HS-27A (cell line): ENCODE measurements at regions not wholly inside any gene's neighbourhood (a gene's known extent, or its start where the extent isn't known, plus 50 kb on each side); places are given as distances from the start of the nearest gene placed in this dataset.

ENCODE experiments used
- DNase-seq: peaks from one replicate; pipeline ENCODE4 v3.0.0-alpha.2; 2012; ENCODE audit warnings: low read depth, missing footprints

DNA sequence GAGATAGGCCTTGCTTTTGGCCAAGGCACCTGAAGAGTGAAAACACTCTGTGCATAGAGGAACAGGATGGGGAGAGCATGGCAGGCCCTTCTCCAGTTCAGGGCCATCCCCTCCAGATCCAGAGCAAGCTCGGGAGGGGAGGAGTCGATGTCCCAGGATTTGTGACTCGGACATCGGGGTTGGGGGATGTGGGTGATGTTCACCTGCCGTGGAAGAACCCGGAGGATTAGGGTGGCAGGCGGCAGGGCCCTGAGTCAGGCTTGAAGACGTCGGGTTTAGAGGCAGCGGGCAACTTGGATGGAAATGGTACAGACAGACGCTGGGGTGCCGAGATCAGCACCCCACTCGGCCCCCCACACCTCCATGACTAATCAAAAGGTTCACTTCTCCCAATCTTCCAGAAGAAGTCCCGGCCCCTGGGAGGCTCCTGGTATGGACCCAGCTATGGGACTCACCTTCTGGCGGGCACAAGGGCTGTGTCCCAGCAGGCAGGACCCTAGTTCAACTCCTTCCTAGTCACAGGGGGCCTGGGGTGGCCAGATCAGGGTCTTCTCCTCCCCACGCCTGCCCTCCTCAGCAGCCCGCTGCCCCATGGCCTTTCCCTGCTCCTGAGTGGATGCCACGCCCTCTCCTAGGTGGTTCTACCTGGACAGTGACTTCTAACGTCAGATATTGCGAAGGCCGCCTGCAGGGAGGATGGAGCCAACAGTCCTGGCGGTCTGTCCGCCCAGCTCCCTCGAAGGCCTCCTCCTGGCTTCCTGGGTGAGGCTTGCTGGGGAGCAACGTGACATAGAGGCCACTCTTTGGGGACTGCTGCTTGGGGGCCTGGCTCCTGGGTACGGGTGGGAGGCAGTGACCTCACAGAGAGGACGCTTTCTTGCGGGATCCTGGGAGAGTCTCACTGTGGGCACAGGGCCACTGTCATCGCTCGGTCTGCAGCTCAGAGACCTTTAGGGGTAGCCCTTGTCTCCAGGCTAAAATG lies 792.5 kb downstream of the BRD1 start:
- no peak for DNase-seq

DNA sequence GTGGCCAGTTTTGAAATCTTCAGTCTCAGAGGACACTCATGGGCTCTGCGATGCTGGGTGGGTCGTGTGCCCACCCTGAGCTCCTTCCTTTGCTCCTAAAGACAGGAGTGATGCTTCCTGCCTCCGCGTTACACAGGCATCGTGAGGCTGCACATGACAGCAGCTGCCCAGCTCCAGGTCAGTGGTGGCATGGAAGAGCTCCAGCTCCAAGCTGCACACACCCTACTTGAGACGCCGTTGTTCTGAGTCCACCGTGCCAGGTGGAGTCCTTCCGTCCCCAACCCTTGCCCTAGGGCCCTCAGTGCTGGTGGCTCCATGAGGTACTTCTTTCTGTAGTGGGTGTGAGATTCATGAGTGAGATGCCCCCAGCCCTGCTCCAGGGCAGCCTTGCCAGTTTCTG lies 794.1 kb downstream of the BRD1 start:
- DNase-seq = no peak

DNA sequence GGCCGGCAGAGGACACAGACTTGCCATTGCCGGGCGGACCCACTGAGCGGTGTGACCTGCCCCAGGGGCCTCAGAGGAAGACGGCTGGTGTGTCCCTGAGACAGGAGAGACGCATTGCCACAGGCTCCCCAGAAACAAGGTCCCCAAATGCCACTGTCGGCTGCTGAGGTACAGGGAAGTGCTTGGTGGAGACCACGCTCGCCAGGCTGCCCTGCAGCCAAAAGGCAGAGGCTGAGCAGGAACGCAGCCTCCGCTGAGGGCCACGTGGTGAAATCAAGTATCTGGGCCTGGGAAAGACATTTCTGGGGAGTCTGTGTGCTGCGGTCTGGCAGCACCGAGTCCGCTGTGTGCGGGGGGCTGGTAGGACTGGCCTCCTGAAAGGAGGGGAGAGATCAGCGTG lies 794.9 kb downstream of the BRD1 start:
- no peak for DNase-seq

DNA sequence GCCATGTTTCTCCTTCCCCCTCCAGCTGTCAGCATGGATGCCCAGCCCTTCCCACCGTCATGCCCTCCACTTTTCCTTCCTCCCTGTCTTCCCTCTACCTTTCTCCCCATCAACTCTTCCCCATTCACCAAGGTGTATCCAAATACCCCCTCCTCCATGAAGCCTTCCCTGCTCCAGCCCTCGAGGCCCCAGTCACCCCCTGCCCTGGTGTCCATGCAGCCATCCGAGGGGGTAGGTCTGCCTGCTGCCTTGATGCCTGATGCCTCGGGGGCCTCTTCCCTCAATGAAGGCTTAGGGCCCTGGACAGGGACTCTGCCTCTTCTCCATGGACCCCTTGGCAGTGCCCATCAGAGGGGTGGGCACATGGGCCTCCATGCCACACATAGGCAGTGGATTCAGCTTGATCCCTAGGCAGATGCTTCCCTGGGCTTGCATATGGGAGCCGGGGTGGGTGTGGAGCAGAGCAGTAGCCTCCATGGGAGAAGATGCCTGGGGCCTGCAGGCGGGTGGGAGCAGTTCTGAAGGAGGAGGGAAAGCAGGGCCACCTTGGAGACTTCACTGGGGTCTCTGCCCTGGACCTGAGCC lies 795.8 kb downstream of the BRD1 start:
- DNase-seq = no peak

DNA sequence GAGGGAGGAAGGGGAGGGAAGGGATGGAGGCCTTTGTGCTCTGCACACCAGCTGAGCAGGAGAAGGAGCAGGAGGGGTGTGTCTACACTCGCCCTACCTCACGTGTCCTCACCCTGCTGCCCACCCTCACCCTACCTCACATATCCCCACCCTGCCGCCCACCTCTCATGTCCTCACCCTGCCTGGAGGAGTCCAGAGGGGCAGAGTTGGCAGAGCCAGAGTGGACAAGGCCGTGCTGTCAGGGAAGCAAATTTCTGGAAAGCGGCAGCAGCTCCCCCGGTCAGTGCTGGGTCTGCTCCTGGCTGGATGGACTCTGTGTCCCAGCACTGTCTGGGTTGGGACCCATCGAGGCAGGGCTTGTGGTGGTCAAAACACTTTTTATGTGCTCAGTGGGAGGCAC lies 799.6 kb downstream of the BRD1 start:
- DNase-seq = no peak

DNA sequence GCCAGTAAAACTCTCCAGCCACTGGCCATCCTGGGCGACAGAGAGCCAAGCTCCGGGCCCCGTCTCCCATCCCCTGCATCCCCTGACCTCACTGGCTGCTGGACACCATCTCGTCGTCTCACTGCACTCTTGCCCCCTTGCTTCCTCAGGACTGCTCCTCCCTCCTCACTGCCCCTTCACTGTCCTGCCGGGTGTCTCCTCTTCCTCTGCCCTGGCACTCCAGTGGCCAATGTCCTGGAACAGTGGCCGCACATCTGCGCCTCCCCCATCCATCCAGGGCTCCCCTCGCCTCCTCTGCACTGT lies 800.4 kb downstream of the BRD1 start:
- no peak for DNase-seq

DNA sequence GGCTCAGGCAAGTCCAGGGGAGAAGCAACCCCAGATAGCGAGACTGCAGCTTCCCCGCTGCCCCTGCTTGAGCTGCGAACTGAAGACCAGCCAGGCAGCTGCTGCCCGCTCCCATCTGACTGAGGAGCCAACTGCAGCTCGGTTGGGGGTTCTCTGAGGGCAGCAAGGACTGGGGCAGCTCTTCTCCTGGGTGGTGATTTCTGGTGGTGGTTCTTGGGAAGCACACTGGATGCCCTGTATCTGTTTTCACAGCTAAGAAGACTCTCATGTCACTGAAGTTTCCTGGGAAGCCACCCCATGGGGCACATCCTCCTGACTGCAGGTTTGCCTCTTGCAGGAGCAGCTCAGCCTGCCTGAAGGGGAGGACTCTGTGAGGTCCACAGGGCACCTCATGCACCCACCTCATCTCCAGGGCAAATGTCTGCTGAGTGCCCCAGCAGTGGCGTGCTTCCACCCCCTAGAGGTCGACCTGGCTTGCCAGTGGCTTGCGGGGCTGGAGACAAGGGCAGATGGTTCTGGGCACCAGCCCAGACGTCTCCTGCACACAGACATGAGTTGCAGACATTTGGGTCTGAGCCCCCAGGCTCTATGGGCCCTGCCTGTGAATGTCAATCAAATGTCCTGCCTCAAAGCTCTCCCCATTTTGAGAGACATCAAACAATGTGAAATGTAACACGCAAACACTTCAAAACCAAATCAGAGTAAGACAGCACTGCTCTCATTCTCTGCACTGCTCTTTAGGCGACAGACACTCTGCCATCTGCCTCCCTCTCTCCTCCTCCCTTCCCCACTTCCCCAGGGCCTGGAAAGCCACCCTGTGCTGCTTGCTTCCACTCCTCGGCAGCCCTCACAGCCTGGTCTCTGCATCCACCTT lies 800.9 kb downstream of the BRD1 start:
- no peak for DNase-seq

DNA sequence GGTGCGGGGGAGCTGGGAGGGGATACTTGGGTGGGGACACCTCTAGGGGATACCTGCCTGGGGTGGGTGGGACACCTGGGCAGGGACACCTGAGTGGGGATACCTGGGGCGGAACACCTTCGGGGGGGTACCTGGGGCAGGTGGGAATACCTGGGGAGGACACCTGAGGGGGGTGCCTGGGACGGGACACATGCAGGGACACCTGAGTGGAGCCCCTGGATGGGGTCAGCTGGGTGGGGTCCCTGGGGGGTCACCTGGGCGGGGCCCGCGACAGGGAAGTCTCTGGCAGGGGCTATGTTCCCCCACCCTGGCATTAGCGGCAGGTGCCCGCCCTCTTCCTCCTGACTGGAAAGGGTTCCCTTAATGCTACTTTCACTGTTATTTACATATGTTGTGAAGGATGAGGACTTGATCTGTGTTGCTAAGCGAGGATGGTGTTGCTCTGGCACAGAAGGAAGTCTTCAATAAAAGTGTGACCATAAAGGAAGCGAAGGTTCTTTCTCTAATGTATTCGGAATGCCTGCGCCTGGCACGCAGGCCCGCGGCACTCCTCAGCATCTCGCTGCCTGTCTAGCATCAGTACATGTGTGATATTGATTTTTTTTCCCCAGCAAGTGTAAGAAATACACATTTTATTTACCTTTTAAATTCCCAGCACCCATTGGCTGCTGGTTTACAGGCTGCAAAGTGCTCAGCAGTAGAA lies 801.7 kb downstream of the BRD1 start:
- no peak for DNase-seq

DNA sequence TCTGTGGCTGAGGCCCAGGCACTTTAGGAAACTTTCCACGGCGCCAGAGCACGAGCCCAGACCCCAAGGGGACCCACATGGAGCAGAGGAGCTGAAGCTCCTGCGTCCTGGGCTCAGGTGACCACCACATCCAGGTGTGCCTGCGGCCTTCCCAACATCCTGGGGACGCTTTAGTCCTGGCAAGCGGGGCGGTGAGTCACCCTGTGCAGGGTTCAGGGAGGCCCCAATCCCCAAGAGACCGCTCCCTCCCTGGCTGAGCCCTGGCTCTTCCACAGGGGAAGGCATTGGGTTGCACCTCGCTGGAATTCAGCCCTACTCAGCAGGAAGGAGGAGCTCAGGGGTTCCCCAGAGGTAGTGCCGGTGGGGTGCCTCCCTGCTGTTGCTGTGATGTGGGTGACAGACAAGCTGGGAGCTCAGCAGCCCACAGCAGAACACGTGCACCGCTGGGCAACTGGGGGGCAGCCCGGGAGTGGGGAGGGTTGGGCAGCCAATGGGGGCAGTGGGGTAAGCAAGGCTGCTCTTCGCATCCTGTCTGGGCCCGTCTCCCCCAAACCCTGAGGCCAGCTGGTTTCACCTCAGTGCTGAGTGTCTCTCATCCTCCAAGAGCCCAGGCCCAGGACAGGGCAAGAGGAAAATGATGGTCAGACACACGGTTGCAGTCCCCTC lies 802.8 kb downstream of the BRD1 start:
- no peak for DNase-seq

DNA sequence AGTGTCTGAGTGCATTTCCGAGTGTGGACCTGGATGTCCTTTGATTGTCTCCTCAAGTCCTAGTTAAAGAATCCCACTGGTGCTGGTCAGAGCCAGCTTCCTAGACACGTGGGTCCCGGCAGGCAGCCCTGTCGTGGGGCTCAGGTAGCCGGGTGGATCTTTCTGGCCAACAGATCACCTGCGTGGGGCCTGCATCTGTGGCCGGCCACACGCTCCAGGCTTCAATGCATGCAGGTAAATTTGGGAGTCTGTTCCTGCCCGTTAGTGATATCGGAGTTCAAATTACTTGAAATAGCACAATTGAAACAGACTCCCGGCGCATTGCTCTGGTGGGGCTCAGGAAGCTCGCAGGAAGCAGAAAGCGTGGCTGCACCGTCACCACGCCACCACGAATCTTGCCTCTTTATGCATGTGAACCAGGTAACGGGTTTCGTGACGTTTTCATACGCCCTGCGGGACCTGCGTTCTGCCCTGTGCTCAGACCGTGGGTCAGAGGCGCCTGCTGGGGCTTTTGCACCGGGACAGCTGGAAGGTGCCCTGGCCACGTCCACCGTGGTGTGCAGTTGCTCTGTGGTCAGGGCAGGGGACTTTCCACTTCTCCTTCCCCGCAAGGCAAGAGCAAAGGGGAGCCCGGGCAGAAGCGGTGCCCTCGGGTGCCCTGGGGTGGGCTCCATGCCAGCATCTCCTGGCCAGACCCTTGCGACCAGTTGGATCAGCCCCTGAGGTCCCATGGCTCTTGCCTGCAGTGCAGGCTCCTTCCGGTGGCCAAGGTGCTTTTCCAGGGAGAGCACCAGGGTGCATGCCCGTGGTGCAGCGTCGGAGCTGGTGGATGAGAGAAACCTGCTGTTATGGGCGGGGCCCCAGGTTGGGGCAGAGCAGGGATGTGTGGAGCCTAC lies 803.5 kb downstream of the BRD1 start:
- no peak for DNase-seq

DNA sequence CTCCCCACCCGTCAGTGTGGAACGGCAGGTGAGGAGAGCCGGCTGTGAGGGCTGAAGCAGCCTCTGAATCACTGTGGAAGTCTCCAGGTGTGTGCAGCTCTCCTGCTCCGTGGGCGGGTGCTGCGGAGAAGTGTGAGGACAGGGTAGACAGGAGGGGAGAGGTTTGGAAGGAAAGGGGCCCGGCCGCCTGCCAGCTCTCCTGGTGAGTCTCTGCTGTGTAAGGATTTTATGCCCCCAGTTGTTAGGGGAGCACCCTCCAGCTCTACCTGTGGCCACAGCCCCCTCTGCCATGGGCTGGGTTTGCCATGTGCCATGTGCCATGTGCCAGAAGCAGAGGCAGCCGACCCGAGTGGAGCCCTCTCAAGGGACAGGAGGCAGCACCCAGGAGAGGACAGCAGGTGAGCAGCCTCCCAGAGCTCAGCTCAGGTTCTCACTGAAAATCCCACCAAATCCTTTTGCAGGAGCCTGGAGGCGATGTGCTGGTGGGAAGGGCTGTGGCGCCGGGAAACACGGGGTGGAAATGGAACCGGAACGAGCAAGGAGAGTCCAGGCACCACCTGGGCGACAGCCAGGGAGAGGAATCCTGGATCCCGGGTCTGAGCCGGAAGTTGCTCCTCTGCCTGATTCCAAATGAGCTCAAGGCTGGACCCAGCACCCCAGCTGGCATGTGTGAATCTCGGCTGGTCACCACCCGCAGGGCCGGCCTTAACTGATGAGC lies 804.4 kb downstream of the BRD1 start:
- DNase-seq = no peak

DNA sequence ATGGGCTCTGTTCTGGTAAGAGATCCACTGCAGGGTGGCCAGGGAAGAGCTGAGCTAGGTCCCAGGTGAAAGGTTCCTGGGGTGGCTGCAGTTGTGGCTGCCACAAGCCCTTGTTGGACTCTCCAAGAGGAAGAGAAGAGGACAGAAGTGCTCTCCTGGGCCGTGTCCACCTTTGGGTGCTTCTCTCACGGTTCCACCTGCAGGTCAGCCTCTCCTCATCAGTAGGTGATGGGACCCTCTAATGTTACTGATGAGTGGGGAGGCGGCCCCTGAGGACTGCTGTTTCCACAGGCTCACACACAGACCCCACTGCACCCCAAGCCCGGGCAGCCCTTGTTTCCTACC lies 804.9 kb downstream of the BRD1 start:
- no peak for DNase-seq

DNA sequence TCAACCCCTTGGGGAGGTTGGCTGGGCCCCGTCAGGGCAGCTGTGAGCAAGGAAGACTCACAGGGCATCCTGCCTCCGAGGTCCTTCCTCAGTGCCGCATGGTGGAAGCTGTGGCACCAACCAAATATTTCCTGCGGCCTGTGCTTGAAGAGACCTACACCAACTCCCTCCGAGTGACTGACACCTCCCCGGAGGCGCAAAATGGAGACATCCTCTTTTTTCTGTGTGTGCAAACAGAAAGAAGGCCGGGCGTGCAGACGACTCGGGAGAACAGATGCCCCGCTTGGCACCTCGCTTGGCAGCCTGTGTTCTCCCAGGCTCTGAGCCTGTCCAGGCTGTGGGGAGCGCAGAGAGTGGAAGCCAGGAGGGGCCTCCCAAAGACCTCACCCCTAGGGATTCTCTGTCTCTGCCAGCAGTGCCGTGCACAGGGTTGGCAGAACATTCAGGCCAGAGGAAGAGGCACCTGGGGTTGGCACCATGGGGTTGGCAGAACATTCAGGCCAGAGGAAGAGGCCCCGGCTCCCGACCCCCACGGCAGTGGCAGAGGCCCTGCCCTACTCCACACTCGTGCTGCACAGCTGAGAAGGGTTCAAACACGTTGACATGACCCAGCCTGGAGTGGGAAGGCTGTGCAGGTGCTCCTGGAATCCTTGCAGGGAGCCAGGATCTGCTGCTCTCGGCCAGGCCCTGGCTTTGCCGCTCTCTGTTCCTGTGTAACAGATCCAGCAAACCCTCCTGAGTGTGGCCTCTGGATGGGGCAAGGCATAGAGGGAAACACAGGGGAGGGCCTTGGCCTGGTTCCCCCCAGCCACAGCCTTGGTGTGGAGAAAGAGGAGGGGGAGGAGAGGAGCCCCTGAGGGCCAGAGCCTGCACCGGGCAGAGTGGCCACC lies 805.5 kb downstream of the BRD1 start:
- no peak for DNase-seq

DNA sequence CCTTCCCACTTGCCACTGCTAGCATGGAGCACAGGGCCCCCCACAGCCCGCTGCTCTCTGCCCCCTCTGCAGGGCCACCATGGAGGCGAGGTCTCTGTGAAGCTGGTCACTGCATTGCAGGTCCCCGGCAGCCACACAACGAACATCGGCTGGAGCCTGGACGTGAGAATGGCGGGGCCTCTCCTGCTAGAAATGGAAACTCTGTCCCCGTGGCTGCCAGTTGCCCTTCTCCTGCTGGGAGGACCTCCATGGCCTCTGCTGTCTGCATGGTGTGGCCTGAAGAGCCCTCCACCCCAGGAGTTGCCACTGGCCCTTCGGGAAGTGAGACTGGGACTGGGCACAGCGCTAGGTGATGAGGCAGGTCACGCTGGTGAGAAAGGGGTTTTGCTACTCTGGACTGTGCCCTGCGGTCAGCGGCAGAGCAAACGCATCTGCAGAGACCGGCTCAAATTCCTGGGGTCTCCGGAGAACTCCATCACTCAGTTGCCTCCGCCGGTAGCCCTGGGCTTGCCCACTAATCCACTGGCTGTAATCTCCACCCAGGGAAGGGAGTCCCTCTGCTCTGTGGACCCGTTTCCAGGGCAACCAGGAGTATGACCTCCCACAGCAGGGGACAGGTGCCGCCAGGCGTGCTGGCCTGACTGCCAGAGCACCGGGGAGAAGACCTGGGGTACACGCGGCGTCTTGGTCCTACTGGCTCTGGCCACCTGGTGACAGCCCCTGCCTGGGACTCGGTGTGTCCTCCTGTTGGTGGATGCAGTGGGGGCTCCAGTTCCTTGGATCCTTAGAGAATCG lies 806.3 kb downstream of the BRD1 start:
- no peak for DNase-seq

DNA sequence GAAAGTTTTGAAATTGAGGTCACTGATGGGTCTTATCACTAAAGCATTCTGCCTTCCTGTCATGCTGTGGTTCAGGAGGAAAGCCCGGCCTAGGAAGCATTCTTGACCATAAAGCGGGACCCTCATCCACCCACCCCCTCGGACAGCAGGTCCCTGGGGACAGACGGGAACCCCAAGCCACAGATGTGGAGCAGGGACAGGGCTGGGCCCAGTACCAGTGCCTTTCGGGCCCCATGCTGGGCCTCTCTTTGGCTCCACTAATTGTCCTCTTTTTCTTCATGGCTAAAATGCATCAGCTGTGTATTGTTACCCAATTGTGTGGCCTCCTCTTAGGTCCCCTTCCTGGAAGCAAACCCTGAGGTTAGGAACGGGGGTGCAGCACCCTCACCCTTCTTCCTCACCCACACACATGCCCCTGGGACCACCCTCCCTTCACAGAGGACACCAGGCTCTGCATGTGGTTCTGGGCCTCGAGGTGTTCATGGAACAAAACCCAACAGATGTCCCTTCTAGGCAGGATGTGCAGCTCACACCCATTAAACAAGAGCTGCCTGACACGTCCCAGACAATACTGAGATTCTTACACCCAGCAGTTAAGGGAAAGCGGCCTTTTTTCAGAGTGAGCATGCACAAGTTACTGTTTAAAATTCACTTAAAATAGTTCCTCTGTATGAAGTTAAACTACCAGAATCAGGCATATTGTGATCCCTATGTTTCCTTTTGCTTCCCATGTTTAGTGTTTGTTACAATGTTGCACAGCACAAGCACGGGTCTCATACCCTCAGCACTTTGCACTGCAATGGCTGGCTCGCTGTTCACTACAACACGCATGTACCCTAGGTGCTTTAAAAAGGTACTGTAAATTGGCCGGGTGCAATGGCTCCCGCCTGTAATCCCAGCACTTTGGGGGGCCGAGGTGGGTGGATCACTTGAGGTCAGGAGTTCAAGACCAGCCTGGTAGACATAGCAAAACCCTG lies 807.6 kb downstream of the BRD1 start:
- DNase-seq = no peak

DNA sequence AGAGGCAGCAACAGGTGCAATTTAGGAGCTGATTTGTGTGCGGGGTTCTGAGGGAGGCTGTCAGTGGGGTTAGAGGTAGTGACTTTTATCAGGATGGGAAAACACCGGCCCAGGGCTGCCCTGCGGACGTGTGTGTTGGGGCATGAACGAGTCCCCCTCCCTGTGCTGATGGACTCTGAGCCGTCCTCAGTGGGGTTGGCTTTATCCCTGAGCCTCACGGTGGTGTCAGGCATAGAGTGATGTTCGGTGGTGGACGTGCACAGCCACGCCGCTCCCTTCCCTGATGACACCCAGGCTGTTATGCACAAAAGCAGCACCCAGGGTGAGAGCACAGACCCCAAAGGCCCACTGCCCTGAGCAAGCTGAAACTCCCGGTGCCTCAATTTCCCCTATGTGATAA lies 809.1 kb downstream of the BRD1 start:
- no peak for DNase-seq
